Activated CD4-positive, alpha-beta T cell treated with anti-CD3 and anti-CD28 coated beads, Interleukin-2, Interleukin-4, amounts not matched to agents 100 ng/mL and 50 ng/mL, durations not matched to agents 16 hours and 8 hours (primary cell): ENCODE measurements at regions not wholly inside any gene's neighbourhood (a gene's known extent, or its start where the extent isn't known, plus 50 kb on each side); places are given as distances from the start of the nearest gene placed in this dataset.
"Not testable (repeated sequence)": the region's sequence is repeated elsewhere in the genome, so short reads cannot be mapped to it uniquely, and the experiment has no call there.

Experiments used
- DNase-seq: peaks from one replicate; pipeline ENCODE4 v3.0.0-alpha.2; 2020; ENCODE audit warnings: low spot score

DNA sequence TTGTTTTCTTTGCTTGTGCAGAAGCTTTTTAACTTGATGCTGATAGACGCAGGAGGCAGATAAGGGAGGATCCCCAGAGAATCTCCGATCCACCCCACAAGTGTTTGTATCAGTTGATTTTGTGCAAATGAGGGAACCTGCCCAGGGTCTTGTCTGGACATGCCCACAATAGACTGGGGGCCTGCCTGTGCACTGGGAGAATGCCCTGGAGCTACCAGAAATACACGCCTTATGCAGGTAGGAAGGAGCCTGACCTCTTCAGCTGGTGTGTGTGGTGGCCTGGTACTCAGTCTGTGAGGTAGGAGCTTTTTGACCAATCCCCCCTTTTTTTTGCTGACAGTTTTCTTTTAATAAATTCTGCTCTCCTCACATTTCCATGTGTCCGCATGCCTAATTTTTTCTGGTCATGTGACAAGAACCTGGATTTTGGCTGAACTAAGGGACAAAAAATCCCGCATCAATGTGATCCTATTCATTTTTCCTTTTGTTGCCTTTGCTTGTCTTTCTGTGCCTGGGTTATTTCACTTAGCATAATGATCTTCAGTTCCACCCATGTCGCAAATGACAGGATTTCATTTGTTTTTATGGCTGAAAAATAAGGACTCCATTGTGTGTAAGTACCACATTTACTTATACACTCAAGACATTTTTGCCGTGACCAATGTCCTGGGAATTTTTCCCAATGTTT lies 430.6 kb upstream of the NRG3 start:
- DNase-seq, result no peak

GRCh38 chr10:81450651-81451050 lies 424.3 kb upstream of the NRG3 start:
- DNase-seq, result no peak

DNA sequence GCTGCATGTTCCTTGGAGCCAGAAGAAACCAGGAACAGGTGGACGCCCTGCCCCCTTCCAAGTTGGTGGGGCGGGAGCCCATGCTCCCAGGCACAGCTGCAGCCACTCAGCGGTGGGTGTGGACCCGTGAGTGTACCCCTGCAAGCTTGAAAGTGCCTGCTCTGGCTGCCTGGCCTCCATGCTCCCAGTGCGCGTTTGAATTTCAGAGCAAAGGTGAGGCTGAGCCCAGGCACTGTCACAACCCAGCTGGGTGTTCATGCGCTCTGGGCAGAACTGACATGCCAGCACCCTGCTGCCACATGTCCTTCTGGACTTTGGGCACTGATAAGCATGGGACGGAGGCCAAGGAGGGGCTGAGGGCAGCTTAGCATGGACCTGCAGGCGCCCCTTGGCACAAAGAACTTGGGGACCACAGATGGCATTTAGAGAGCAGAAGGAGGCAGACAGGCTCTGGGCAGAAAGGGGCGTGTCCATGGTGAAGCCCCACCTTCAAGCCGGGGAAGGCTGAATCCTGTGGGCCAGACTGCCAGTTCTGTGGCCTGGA lies 402.0 kb upstream of the NRG3 start:
- DNase-seq, result no peak

DNA sequence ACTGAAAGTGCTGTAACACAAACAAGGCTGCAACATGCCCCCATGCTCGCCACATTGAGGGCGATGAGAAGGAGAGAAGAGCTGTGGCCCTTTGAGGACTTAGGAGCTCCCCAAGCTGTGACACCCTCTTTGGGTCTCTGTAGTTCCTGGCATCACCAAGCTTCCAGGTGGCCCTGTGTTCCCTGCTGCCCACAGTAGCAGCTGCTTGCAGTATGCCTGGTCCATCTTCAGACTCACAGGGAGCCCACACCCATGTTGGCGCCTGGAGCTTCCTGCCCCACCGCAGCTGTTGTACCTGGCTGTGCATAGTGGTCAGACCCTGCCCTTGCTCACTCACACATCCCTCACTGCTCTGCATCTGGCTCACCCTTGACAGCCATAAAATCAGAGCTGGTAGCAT lies 401.2 kb upstream of the NRG3 start:
- DNase-seq, result no peak

DNA sequence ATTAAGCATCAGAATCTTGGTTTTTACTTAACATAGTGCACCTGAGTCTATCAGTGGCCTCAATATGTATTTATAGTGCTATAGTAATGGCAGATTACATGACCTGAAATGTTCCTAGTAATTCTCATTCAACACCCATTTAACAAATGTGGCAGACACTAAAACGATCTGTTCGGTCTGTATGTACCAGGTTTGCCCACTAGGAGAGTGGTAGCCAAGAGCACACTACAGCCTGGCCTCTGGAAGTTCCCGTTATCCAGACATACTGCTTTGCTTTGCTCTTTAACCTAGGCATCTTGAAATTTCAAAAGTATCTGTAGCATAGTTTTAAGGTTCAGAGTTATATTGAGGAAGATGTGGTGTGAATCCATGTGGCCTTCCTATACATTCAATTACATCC lies 395.7 kb upstream of the NRG3 start:
- DNase-seq, result no peak

DNA sequence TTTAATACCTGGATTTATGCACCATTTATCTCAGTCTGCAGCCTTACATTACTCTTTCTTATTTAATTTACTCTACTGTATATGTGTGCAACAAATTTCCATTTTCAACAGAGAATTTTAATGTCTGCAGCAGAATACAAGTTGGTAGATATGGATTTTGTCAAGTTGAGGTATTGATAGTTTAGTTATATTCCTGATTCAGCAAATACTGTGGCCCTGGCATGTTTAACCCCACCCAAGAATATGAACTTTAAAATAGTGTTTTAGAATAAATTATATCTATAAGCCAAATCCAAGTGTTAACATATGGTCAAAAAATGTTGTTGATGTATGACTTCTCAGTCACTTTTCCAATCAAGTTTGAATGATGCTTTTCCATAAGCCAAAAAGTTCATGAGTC lies 378.4 kb upstream of the NRG3 start:
- no peak for DNase-seq

- DNase-seq, result no peak
These were observed 376.9 kb upstream of the NRG3 start for GRCh38 chr10:81498011-81498551.

GRCh38 chr10:81502677-81503359 lies 372.2 kb upstream of the NRG3 start:
- no peak for DNase-seq

- DNase-seq, result not testable (repeated sequence)
These were observed 369.2 kb upstream of the NRG3 start for GRCh38 chr10:81505777-81506176.

DNA sequence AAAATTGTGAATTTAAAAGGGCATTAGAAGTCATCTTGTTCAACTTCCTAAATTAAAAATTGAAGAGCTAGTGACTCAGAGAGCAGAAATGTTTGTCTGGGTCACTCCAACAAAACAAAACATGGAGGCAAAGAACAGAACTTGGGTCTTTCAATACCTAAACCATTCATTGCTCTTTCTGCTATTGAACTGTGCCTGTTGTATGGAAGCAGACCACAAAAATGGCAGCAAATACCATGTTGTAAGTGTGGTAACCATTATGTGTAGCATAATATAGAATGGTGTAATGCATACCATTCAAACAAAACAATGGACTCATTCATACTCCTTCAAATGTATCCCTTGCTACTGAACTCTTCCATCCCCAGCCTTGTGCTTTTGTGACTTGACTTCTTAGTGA lies 360.2 kb upstream of the NRG3 start:
- no peak for DNase-seq

DNA sequence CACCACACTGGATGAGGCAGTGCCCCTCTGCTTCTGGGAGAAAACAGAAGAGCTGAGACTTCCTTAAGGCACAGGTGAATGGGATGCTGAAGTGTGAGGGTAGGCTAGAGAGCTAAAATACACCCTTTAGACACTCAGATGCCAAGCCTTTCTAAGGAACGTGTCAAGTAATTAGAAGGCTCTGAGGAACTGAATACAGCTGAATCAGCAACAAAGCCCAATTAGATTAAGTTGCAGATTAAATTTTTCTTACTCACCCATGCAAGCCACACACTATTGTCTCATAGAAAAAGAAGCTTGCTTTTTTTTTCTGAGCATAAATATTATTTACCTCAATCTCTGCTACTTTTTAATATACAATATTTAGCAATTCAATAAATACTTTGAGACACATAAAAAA lies 354.3 kb upstream of the NRG3 start:
- DNase-seq, result no peak

- no peak for DNase-seq
These were observed 350.5 kb upstream of the NRG3 start for GRCh38 chr10:81524467-81524866.

GRCh38 chr10:81532403-81532802 lies 342.6 kb upstream of the NRG3 start:
- no peak for DNase-seq

DNA sequence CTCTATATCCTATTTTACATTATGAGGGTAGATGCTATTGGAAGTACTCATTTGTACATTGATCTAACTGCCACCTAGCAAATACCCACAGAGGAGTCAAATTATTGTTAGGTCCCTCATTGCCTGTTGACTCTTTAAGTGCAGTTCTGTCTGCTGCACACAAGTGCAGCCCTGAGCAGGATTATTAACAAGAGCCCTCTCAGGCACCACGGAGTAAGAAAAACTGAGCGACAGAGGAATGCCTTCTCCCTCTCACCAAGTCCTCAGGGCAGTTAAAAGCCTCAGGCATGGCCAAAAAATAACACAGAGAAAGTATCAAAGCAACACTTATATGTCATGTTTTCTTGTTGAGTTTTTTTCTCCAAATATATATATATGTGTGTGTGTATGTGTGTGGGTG lies 340.0 kb upstream of the NRG3 start:
- DNase-seq, result no peak

GRCh38 chr10:81541517-81541916 lies 333.5 kb upstream of the NRG3 start:
- no peak for DNase-seq

GRCh38 chr10:81546243-81546642 lies 328.8 kb upstream of the NRG3 start:
- DNase-seq, result no peak

DNA sequence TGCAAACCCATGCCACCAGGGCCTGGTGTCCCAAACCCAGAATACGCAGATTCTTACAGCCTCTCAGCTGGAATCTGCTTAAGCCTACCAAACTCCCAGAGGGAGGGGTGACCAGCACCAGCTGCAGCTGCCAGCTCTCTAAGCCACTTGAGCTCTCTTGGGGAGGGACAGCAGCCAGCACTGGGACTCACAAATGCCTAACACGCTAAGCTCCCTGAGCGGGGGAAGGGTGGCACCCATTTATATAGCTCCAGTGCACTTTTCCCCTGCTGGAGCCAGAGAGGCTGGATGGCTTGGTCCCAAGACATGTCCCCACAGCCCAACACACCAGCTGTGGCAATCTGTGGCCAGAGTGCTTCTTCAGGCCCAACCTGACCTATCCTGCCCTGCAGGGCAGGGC lies 326.8 kb upstream of the NRG3 start:
- no peak for DNase-seq

GRCh38 chr10:81564143-81564542 lies 310.9 kb upstream of the NRG3 start:
- peak; percentile 0 for DNase-seq

DNA sequence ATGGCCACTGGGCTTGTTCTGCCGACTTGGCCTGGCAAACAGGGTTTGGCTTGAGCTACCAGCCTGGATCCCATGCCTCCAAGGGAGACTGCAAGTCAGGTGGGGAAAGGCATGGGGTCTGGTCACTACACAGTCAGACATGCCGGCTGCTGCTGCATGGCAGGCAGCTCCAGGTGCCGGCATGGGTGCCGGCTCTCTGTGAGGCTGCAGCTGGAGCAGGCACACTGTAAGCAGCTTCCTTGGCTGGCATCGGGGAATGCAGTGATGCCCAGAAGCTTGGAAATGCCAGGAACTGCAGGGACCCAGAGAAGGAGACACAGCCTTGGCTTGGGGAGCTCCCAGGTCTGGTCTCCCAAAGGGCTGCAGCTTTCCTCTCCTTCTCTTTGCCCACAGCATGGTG lies 305.5 kb upstream of the NRG3 start:
- DNase-seq, result no peak

DNA sequence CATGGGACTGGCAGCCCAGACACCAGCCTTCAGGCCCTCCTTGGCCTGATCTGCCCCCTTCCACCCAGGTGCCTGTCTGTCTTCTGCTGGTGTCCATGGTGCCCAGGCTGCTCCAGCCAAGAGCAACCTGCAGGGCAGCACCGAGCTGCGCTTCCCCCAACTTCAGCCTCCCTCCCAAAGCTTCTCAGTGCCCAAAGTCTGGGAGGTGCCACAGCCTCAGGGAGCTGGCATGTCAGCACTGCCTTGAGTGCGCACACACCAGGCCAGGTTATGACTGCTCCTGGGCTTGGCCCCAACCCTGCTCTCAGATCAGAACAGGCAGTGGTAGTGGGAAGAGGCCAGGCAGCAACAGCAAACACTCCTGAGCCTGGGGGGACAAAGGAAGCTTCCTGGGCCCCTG lies 304.6 kb upstream of the NRG3 start:
- no peak for DNase-seq

GRCh38 chr10:81570878-81571794 lies 303.9 kb upstream of the NRG3 start:
- no peak for DNase-seq

GRCh38 chr10:81575036-81575435 lies 300.0 kb upstream of the NRG3 start:
- no peak for DNase-seq
